IPS-18a (cell line): ENCODE measurements at regions not wholly inside any gene's neighbourhood (a gene's known extent, or its start where the extent isn't known, plus 50 kb on each side); places are given as distances from the start of the nearest gene placed in this dataset.
"Not testable (repeated sequence)": the region's sequence is repeated elsewhere in the genome, so short reads cannot be mapped to it uniquely, and the experiment has no call there.

Source experiments
- H3K27ac ChIP-seq: one replicate; pipeline ENCODE4 v1.5.1; 2013; ENCODE audit warnings: low read length
- H3K27me3 ChIP-seq: one replicate; pipeline ENCODE4 v1.6.1; 2013; ENCODE audit warnings: mild to moderate bottlenecking, low read length; ENCODE audit not compliant: control insufficient read depth, insufficient read depth
- H3K36me3 ChIP-seq: one replicate; pipeline ENCODE4 v1.6.1; 2013; ENCODE audit warnings: low read depth, low read length; ENCODE audit not compliant: control insufficient read depth
- H3K4me1 ChIP-seq: one replicate; pipeline ENCODE4 v1.6.1; 2013; ENCODE audit warnings: low read depth, low read length; ENCODE audit not compliant: control insufficient read depth
- H3K4me3 ChIP-seq: one replicate; pipeline ENCODE4 v1.5.1; 2013; ENCODE audit warnings: low read length
- H3K9ac ChIP-seq: one replicate; pipeline ENCODE4 v1.6.1; 2013; ENCODE audit warnings: mild to moderate bottlenecking, low read length, moderate library complexity
- H3K9me3 ChIP-seq: one replicate; pipeline ENCODE4 v1.6.1; 2013; ENCODE audit warnings: low read depth, low read length; ENCODE audit not compliant: control insufficient read depth

GRCh38 chr20:54727490-54727889 is 252.1 kb downstream of the DOK5 start:
- Histone ChIP-seq H3K4me1 (no peaks in the 10 kb centered on the region), H3K9me3 (no peaks in the 10 kb centered on the region), H3K27me3 (no peaks in the 10 kb centered on the region), H3K9ac (no peak overlapping the region), H3K36me3 (no peaks in the 10 kb centered on the region), H3K27ac (no peak overlapping the region), H3K4me3 (no peak overlapping the region)

GRCh38 chr20:54726687-54727300 is 251.4 kb downstream of the DOK5 start:
- H3K4me1 ChIP-seq = no peaks in the 10 kb centered on the region
- H3K36me3 ChIP-seq = no peaks in the 10 kb centered on the region
- no peak overlapping the region for H3K9ac ChIP-seq
- no peak overlapping the region for H3K4me3 ChIP-seq
- H3K9me3 ChIP-seq = no peaks in the 10 kb centered on the region
- no peaks in the 10 kb centered on the region for H3K27me3 ChIP-seq
- H3K27ac ChIP-seq = no peak overlapping the region

GRCh38 chr20:54725266-54725665 is 249.9 kb downstream of the DOK5 start:
- not testable (repeated sequence) for H3K9ac ChIP-seq, H3K9me3 ChIP-seq, H3K27me3 ChIP-seq, H3K4me3 ChIP-seq, H3K27ac ChIP-seq, H3K4me1 ChIP-seq, H3K36me3 ChIP-seq

- Histone ChIP-seq H3K4me1 (no peaks in the 10 kb centered on the region), H3K27me3 (no peaks in the 10 kb centered on the region), H3K9me3 (no peaks in the 10 kb centered on the region), H3K4me3 (no peak overlapping the region), H3K36me3 (no peaks in the 10 kb centered on the region), H3K27ac (no peak overlapping the region), H3K9ac (no peak overlapping the region)
Observed at GRCh38 chr20:54723723-54724122, 248.3 kb downstream of the DOK5 start.

- H3K4me3 ChIP-seq = no peak overlapping the region
- peaks cover 8% of the 10 kb centered on the region for H3K4me1 ChIP-seq
- H3K9me3 ChIP-seq = no peaks in the 10 kb centered on the region
- H3K9ac ChIP-seq = no peak overlapping the region
- H3K27me3 ChIP-seq = no peaks in the 10 kb centered on the region
- no peak overlapping the region for H3K27ac ChIP-seq
- H3K36me3 ChIP-seq = no peaks in the 10 kb centered on the region
Observed at GRCh38 chr20:54717983-54718382, 242.6 kb downstream of the DOK5 start.

GRCh38 chr20:54716790-54717189 is 241.4 kb downstream of the DOK5 start:
- Histone ChIP-seq H3K27me3 (no peaks in the 10 kb centered on the region), H3K9ac (no peak overlapping the region), H3K4me3 (no peak overlapping the region), H3K9me3 (no peaks in the 10 kb centered on the region), H3K27ac (no peak overlapping the region), H3K4me1 (peaks cover 8% of the 10 kb centered on the region), H3K36me3 (no peaks in the 10 kb centered on the region)

- H3K27me3 ChIP-seq = no peaks in the 10 kb centered on the region
- H3K36me3 ChIP-seq = no peaks in the 10 kb centered on the region
- no peak overlapping the region for H3K27ac ChIP-seq
- no peak overlapping the region for H3K4me3 ChIP-seq
- no peak overlapping the region for H3K9ac ChIP-seq
- H3K4me1 ChIP-seq = peaks cover 8% of the 10 kb centered on the region
- H3K9me3 ChIP-seq = no peaks in the 10 kb centered on the region
Observed at GRCh38 chr20:54716174-54716747, 240.9 kb downstream of the DOK5 start.

- no peaks in the 10 kb centered on the region for H3K27me3 ChIP-seq
- no peaks in the 10 kb centered on the region for H3K36me3 ChIP-seq
- no peak overlapping the region for H3K4me3 ChIP-seq
- H3K9me3 ChIP-seq = no peaks in the 10 kb centered on the region
- peaks cover 8% of the 10 kb centered on the region for H3K4me1 ChIP-seq
- no peak overlapping the region for H3K27ac ChIP-seq
- H3K9ac ChIP-seq = no peak overlapping the region
Observed at GRCh38 chr20:54714817-54715216, 239.4 kb downstream of the DOK5 start.

GRCh38 chr20:54713727-54714126 is 238.3 kb downstream of the DOK5 start:
- H3K9me3 ChIP-seq = no peaks in the 10 kb centered on the region
- no peak overlapping the region for H3K27ac ChIP-seq
- H3K36me3 ChIP-seq = no peaks in the 10 kb centered on the region
- H3K27me3 ChIP-seq = no peaks in the 10 kb centered on the region
- peaks cover 8% of the 10 kb centered on the region for H3K4me1 ChIP-seq
- no peak overlapping the region for H3K4me3 ChIP-seq
- no peak overlapping the region for H3K9ac ChIP-seq

GRCh38 chr20:54711071-54711470 is 235.7 kb downstream of the DOK5 start:
- Histone ChIP-seq H3K36me3 (no peaks in the 10 kb centered on the region), H3K27me3 (no peaks in the 10 kb centered on the region), H3K9me3 (no peaks in the 10 kb centered on the region), H3K4me1 (peaks cover 8% of the 10 kb centered on the region), H3K27ac (no peak overlapping the region), H3K4me3 (no peak overlapping the region), H3K9ac (no peak overlapping the region)

- no peak overlapping the region for H3K9ac ChIP-seq
- H3K27me3 ChIP-seq = no peaks in the 10 kb centered on the region
- no peak overlapping the region for H3K4me3 ChIP-seq
- H3K9me3 ChIP-seq = no peaks in the 10 kb centered on the region
- no peaks in the 10 kb centered on the region for H3K36me3 ChIP-seq
- H3K4me1 ChIP-seq = peaks cover 8% of the 10 kb centered on the region
- H3K27ac ChIP-seq = no peak overlapping the region
Observed at GRCh38 chr20:54710341-54710740, 234.9 kb downstream of the DOK5 start.

- no peaks in the 10 kb centered on the region for H3K36me3 ChIP-seq
- no peaks in the 10 kb centered on the region for H3K4me1 ChIP-seq
- no peaks in the 10 kb centered on the region for H3K27me3 ChIP-seq
- no peak overlapping the region for H3K4me3 ChIP-seq
- H3K9ac ChIP-seq = no peak overlapping the region
- H3K9me3 ChIP-seq = no peaks in the 10 kb centered on the region
- no peak overlapping the region for H3K27ac ChIP-seq
Observed at GRCh38 chr20:54708229-54708628, 232.8 kb downstream of the DOK5 start.
